ENCODE measurements at regions not wholly inside any gene's neighbourhood (a gene's known extent, or its start where the extent isn't known, plus 50 kb on each side); places are given as distances from the start of the nearest gene placed in this dataset.
A peak's percentile ranks its signal among the peaks of the same experiment; 100 is the strongest.

DNA sequence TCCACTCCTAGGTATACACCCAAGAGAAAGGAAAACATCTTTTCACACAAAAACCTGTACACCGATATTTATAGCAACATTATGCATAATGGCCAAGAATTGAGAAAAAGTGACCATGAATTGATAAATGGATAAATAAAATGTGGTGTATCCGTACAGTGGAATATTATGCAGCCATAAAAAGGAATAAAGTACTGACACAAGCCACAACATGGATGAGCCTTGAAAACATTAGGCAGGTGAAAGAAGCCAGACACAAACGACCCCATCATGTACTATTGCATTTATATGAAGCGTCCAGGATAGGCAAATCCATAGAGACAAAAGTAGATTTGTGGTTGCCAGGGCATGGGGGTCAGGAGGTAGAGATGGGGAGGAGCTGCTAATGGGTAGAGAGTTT, 64.2 kb upstream of the SLC6A6 start (continued):
- TF ChIP-seq POU6F1 (CRISPR knock-in tag; IDR thresholded peaks at IDR 0.05; ENCODE audit: borderline replicate concordance, low read depth) (no peak), PPARA (CRISPR knock-in tag; IDR thresholded peaks at IDR 0.05; ENCODE audit: borderline replicate concordance) (no peak), TCF4 (CRISPR knock-in tag; IDR thresholded peaks at IDR 0.05; ENCODE audit: borderline replicate concordance) (no peak), ZFP30 (CRISPR knock-in tag; IDR thresholded peaks at IDR 0.05) (no peak), ZNF70 (CRISPR knock-in tag; IDR thresholded peaks at IDR 0.05) (no peak)

- no peak for ATAC-seq
- TF ChIP-seq CSDC2 (CRISPR knock-in tag; IDR thresholded peaks at IDR 0.05) (no peak), ARNTL (CRISPR knock-in tag; IDR thresholded peaks at IDR 0.05; ENCODE audit: borderline replicate concordance, low read depth) (no peak), TCF4 (CRISPR knock-in tag; IDR thresholded peaks at IDR 0.05; ENCODE audit: borderline replicate concordance) (no peak), ZFP3 (CRISPR knock-in tag; IDR thresholded peaks at IDR 0.05) (no peak), GLIS3 (CRISPR knock-in tag; IDR thresholded peaks at IDR 0.05) (no peak), ZNF8 (CRISPR knock-in tag; IDR thresholded peaks at IDR 0.05) (no peak), OSR1 (CRISPR knock-in tag; IDR thresholded peaks at IDR 0.05) (no peak), PATZ1 (CRISPR knock-in tag; IDR thresholded peaks at IDR 0.05; ENCODE audit: borderline replicate concordance) (no peak), SNAI2 (CRISPR knock-in tag; IDR thresholded peaks at IDR 0.05) (no peak), ZNF565 (CRISPR knock-in tag; conservative IDR thresholded peaks at IDR 0.05; ENCODE audit: low read depth) (no peak), ZNF70 (CRISPR knock-in tag; IDR thresholded peaks at IDR 0.05) (no peak), ZFP30 (CRISPR knock-in tag; IDR thresholded peaks at IDR 0.05) (no peak), TOX (CRISPR knock-in tag; IDR thresholded peaks at IDR 0.05; ENCODE audit: borderline replicate concordance) (no peak)
- TF ChIP-seq, protein P1, sequence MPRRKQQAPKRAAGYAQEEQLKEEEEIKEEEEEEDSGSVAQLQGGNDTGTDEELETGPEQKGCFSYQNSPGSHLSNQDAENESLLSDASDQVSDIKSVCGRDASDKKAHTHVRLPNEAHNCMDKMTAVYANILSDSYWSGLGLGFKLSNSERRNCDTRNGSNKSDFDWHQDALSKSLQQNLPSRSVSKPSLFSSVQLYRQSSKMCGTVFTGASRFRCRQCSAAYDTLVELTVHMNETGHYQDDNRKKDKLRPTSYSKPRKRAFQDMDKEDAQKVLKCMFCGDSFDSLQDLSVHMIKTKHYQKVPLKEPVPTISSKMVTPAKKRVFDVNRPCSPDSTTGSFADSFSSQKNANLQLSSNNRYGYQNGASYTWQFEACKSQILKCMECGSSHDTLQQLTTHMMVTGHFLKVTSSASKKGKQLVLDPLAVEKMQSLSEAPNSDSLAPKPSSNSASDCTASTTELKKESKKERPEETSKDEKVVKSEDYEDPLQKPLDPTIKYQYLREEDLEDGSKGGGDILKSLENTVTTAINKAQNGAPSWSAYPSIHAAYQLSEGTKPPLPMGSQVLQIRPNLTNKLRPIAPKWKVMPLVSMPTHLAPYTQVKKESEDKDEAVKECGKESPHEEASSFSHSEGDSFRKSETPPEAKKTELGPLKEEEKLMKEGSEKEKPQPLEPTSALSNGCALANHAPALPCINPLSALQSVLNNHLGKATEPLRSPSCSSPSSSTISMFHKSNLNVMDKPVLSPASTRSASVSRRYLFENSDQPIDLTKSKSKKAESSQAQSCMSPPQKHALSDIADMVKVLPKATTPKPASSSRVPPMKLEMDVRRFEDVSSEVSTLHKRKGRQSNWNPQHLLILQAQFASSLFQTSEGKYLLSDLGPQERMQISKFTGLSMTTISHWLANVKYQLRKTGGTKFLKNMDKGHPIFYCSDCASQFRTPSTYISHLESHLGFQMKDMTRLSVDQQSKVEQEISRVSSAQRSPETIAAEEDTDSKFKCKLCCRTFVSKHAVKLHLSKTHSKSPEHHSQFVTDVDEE (CRISPR knock-in tag; IDR thresholded peaks at IDR 0.05): no peak
- TF ChIP-seq, protein P2, sequence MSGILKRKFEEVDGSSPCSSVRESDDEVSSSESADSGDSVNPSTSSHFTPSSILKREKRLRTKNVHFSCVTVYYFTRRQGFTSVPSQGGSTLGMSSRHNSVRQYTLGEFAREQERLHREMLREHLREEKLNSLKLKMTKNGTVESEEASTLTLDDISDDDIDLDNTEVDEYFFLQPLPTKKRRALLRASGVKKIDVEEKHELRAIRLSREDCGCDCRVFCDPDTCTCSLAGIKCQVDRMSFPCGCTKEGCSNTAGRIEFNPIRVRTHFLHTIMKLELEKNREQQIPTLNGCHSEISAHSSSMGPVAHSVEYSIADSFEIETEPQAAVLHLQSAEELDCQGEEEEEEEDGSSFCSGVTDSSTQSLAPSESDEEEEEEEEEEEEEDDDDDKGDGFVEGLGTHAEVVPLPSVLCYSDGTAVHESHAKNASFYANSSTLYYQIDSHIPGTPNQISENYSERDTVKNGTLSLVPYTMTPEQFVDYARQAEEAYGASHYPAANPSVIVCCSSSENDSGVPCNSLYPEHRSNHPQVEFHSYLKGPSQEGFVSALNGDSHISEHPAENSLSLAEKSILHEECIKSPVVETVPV (CRISPR knock-in tag; IDR thresholded peaks at IDR 0.05): no peak
Observed at GRCh38 chr3:14338898-14339458, 63.4 kb upstream of the SLC6A6 start.

DNA sequence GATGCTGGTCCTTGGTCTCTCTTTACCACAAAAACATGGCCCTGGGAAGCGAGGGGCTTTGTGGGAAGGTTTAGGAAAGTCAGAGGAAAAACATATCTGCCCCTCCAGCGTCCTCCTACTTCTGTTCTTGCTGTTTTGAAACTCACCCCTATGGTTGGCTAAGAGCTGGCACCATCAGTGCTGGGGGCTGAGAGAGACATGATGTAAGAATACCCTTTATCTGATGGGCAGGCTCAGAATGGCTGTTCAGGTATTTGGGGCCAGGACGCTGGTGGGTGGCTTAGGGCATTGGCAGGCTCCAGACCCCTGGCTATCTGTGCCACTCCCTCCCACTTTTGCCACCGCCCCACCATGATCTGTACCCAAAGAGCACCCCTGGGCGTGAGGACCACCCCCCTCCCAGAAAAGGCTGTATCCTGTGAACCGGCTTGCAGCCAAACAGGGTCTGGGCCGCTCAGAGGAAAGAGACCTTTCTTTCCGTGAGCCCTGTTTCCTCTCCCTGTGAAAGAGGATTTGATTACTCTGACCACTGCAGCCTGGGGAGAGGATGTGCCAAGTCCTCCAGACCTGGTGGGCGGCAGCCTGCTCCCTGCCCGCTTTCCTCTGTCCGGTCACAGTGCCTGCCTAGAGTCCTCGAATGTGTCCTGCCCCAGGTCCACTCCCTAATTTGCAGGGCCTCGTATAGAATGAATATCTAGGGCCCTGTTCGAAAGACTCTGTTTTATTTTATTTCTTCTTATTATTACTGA, 61.3 kb upstream of the SLC6A6 start:
- ATAC-seq: peak; percentile 27; the same call in 1 of the 3 replicates

DNA sequence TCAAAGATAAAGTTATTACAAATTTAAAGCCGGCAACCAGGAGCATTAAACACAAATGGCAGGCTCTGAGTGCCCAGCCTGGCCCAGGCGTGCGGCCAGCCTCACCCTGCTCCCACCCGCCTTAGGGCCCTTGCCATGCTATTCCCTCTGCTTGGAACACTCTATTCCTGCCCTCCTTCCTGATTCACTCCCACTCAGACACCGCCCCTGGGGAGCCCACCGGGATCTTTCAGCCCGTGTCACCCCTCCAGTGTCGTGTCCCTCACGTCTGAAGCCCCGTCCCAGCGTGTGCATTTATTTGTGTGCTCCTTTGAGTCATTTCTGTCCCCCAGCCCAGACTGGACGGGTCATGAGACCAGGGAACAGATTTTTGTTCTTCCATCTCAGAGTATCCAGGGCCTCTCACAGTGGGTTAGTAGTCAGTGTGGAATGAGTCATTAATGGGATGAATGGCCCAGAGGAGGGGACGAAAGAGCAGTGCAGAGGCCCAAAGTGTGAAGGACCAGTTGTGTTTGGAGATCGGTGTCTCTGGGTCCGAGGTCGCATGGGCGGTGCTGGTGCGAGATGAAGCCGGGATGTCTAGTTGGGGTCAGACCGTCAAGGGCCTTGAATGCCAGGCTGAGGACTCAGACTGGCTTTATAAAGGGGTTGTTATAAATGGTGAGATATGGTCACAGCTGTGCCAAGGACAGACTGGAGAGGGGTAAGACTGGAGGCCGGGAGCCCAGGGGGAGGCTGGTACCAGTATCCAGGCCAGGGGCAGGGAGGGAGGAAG, 58.9 kb upstream of the SLC6A6 start:
- ATAC-seq: no peak
- TF ChIP-seq BACH2 (CRISPR knock-in tag; IDR thresholded peaks at IDR 0.05; ENCODE audit: borderline replicate concordance): no peak
- no peak for TF ChIP-seq ARNTL (CRISPR knock-in tag; IDR thresholded peaks at IDR 0.05; ENCODE audit: borderline replicate concordance, low read depth)
- no peak for TF ChIP-seq ESRRG (CRISPR knock-in tag; IDR thresholded peaks at IDR 0.05)
- no peak for TF ChIP-seq TCF4 (CRISPR knock-in tag; IDR thresholded peaks at IDR 0.05; ENCODE audit: borderline replicate concordance)
- no peak for TF ChIP-seq ZNF8 (CRISPR knock-in tag; IDR thresholded peaks at IDR 0.05)
- TF ChIP-seq, protein P1 (CRISPR knock-in tag; IDR thresholded peaks at IDR 0.05): no peak
- TF ChIP-seq TOX (CRISPR knock-in tag; IDR thresholded peaks at IDR 0.05; ENCODE audit: borderline replicate concordance): no peak
- no peak for TF ChIP-seq PATZ1 (CRISPR knock-in tag; IDR thresholded peaks at IDR 0.05; ENCODE audit: borderline replicate concordance)

More for the DNA sequence above, 61.3 kb upstream of the SLC6A6 start:
- TF ChIP-seq ZNF70 (CRISPR knock-in tag; IDR thresholded peaks at IDR 0.05): no peak

All from SK-N-SH treated with all-trans-retinoic acid at 6 μM for 48 hours (cell line).